HG03108 (cell line): ENCODE measurements at regions not wholly inside any gene's neighbourhood (a gene's known extent, or its start where the extent isn't known, plus 50 kb on each side); places are given as distances from the start of the nearest gene placed in this dataset.

Experiments
- ATAC-seq: cut with Tn5 transposase; IDR thresholded peaks from one replicate; pipeline ENCODE4 v1.9.1; 2021; ENCODE audit warnings: moderate library complexity; ENCODE audit not compliant: unreplicated experiment

DNA sequence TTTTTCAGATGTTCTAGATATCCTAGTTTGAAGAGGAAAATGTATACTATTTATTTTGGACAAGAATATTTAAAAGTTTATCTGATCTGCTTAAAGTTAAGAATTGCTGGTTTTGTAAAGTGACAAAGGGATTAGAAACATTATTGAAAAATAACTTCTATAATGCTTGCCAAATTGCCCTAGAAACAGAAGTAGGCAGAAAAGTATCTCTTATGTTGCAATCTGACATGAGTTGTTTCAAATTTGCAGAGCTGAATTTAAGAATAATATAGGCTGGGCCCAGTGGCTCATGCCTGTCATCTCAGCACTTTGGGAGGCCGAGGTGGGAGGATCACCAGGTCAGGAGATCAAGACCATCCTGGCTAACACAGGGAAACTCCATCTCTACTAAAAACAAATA lies 777.1 kb downstream of the LIG4 start:
- ATAC-seq, result no peak

DNA sequence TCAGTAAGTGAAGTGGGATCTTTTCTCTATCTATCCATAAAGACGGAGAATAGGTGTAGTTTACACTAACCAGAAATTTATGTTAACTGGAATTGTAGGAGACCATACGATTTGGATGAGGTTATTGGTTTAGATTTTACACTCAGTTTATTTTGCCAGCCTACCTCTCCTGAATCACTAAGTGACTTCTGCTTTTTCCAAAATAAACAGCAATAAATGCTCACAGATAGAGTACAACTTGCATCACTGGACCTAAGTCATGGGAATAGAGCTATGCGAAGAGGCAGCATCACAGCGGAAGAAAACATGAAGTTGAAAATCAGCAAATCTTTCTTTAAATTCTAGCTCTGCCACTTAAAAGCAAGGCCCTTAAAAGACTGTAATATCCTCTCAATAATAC lies 781.0 kb downstream of the LIG4 start:
- no peak for ATAC-seq

DNA sequence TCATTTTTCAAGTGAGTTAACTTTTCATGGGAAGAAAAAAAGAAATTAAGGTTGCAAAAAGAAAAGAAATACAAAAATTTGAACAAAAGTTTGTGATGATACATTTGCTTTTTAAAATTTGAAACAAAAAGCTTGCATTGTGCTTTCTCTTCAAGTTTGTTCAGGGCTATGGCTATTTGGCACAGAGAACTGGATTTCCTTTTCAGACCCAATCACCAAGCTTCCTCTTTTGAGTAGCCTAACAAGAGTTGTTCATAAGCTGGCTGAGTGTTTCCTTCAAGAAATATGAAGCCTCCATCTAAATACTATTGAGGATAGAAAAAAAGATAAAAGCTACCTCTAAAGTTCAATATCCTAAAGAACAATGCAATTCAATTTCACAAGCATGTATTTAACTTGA lies 787.8 kb downstream of the LIG4 start:
- no peak for ATAC-seq

DNA sequence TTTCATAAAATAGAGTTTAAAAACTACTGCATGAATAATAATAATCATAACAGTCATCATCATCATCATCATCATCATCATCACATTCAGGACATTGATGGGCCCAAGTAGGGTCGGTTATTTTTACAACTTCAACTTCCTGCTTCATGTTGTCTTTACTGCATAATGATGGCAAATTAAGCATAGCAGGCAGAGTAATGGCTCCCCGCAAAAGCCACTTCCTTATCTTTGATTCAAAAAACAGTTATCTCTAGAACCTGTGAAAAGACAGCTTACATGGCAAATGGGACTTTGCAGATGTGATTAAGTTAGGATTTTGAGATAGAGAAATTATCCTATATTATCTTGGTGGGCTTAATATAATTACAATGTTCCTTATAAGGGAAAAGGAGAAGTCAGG lies 792.9 kb downstream of the LIG4 start:
- no peak for ATAC-seq

DNA sequence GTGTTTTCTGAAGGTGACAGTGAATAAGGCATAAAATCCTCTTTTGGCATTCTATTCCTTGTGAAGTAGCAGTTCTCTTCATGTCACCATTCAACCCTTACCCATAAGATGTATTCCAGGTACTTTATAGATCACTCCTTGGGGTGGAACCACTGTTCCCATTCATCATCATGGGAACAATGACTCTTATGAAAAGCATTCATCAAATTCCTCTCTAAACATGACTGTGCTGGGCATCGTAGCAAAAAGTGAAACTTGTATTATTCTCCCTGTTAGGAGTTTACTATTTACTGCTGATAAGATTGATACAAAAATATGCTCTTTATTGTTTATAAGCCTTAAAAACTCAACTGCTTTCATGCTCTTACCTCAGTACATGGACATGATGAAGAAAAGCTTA lies 793.4 kb downstream of the LIG4 start:
- ATAC-seq, result no peak

DNA sequence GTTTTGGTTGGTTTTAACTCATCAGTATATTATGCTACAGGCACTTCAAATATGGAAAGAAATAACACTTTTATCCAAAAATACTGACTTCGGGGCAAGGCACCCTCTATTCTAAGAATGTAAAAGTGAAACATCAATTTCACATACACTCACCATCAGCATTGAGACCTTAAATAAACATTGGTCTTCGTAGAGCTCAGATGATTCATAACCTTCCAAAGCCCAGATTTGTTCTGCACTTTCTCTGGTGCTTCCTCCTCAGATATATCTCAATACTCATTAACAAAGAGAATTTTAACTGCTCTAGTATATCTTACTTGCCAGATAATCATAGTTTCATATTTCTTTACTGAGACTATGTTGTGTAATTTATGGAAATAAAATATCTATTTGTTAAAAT lies 794.3 kb downstream of the LIG4 start:
- no peak for ATAC-seq

DNA sequence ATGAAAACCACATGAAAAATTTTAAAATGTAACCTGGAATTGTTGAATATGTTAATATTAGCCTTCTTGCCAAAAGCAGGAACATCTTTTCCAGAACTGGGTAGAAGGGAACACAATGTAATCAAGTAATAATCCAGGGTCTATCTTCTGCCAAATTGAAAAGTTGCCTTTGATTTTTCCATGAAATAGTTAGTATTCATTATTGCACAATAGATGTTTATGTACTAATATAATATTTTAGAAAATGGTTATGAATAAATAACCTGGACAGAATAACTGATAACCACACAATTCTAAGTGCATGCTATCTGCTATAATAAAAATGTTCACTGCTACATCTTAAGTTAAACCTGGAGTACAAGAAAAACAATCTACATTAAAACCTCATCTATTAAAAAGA lies 802.3 kb downstream of the LIG4 start:
- ATAC-seq, result no peak

DNA sequence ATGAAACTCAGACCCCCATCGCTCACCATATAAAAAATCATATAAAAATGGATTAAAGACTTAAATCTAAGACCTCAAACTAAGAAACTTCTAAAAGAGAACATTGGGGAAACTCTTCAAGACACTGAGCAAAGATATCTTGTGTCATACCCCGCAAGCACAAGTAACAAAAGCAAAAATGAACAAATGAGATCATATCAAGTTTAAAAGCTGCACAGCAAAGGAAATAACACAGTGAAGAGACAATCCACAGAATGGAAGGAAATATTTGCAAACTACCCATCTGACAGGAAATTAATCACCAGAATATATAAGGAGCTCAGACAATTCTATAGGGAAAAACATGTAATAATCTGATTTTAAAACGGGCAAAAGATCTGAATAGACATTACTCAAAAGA lies 808.3 kb downstream of the LIG4 start:
- no peak for ATAC-seq

DNA sequence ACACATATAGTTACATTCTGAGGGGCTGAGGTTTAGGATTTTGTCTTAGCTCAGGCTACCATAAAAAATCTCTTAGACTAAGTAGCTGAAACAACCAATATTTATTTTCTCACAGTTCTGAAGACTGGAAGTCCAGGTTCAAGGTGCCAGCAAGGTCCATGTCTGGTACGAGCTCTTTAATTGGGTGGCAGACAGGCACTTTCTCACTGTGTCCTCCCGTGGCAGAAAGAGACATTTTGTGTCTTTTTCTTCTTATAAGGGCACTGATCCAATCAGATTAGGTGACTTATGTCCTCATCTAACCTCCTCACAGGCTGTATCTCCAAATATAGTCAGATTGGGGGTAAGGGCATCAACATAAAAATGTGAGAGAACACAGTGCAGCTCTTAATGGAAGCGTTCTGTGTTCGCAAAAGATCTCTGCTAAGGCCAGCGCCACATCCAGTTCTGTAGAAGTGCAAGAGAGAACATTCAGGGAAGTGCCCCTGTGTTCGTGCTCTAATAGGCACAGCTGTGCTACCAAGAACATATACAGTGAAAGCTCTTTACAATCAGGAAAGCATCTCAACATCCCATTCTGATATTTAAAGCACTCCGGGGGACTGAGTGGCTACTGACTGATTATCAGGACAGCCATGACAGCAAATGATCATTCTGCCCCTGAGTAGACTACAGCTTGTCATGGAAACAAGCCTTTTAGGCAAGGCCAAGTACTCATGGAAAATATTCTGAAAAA lies 819.2 kb downstream of the LIG4 start:
- no peak for ATAC-seq

DNA sequence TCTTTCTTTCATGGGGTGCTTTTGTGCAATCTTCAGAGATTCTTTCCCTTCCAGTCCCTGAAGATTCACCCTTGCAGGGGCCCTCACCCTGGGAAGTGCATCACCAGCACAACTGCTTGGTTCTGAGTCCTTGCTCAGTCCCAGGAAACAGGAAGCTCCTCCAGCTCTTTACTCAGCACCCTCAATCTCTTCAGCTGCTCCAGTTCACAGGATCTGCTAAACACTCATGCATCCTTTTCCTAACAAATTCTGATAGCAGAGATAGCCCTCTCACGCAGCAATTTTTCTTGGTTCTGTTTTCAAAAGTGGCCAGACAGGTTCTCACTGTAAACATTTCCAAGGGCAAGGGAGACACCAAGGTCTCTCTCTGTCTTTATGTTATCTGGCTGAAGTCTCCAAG lies 823.1 kb downstream of the LIG4 start:
- ATAC-seq, result no peak

DNA sequence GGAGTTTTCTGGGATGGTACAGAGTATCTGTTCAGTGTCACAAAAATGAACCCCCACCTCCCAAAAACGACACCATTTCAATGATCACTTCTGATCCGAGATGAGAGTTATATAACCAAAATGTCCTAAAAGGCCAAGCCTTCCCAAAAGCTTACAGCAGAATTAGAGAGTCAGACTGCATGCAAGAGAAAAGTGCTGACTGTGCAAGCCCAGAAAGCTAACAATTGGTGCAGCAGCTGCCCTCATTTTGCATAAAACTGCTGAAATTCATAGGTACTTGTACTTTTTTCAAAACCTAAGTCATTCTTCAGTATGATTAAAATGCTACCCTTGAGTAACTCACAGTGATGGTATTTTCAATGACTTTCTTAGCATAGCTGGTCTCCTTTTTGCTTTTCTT lies 819.6 kb upstream of the ARGLU1 start:
- ATAC-seq, result no peak

DNA sequence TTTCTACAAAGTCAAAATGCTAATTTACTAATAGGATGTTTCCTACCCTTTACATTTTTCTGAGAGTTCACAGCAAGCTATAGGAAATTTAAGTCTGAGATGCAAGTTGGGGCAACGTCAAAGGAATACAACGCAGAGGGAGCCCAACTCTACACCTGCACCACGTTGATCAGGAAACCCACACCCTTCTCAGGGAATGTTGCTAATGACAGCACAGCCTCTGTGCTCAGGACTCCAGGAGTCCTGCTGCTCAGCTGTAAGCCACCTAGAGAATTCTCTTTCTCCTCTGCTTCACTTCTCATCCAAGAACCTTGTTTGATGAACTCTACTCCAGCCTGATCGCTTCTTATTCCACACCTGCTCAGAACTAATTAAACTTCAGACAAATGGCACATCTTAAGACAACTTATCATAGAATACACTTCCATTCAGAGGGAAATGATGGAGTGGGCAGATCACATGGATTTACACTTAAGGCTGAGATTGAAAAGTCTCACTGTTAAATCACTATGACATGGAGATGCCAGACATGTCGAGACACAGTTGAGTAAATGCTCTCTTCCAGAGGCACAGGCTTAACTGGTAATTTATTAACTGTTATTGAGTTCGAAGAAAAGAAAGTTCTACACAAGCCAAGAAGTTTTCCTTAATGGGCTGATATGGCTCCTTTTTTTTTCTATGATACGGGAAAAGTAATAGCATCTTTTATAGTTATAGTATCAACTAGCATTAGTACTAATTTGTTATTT lies 811.6 kb upstream of the ARGLU1 start:
- no peak for ATAC-seq

DNA sequence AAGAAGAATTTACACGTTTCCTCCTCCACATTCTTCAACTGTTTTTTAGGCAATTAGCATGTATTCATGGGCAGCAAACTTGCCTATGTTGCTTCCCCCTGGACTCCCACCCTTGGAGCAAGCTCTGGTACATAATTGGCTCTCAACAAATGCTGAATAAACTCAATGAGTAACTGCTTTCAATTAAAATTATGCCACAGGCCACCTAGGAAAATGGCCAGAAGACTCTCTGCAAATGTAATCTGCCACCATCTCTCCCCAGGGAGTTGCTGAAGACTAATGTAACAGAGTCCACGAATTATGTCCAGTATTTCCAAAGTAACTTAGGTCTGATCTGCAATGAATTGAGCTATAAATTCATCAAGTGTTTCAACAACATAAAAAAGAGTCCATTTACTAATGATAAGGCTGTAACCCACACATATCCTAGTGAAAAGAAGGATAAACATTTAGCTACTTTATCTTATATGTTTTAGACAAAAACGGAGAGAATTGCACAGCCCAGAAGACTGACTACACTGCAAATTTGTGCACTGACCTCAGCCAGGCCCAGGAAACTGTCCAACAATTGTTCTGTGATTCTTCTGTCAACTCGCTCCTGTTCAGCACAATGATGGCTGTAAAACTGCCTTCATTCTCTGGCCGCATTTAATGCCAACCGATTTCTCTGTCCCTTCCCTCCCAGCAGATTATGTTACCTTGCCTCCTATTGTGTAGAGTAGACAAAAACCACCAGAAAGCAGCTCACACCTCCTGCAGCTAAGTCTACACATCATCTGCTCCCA lies 808.6 kb upstream of the ARGLU1 start:
- ATAC-seq, result no peak

DNA sequence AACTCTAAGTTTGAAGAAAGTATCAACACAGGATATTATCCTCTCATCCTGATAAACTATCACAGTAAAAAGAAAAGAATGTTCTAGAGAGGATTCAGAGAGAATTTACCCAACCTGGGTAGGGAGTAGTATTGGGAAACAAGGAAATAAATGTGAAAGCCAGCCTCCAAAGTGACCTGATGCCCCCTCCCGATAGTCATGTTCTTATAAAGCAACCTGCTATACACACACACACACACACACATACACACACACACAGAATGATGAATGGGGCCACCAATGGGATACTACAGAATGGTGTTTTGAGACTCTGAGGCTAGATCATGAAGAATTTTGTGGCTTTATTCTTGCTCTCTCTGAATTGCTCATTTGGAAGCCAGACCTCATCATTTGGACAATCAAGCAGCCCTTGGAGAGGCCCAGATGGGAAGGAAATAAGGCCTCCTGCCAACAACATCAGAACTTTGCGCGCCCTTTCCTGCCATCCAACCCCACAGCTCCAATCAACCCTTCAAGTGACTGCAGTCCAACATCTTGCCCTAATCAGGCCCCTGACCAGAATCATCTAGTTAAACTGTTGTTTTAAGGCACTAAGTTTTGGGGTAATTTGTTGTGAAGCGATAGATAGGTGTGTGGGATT lies 807.9 kb upstream of the ARGLU1 start:
- ATAC-seq, result no peak

DNA sequence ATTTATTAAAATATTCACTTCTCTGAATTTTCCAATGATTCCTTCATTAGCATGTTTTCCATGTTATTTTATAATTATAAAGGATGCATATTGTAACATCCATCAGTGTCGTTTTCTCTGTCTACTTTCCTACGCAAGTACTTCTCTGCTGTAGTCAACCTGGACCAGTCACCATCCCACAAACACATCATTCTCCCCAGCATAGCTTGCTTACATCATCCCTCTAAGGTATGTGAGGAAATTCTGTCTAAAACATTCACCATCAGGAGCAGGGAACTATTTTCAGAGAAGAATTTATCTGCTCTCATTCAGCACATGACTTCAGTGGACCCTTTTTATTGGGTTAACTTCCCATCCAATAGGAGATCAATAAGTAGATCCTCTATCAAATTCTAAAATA lies 806.1 kb upstream of the ARGLU1 start:
- no peak for ATAC-seq

DNA sequence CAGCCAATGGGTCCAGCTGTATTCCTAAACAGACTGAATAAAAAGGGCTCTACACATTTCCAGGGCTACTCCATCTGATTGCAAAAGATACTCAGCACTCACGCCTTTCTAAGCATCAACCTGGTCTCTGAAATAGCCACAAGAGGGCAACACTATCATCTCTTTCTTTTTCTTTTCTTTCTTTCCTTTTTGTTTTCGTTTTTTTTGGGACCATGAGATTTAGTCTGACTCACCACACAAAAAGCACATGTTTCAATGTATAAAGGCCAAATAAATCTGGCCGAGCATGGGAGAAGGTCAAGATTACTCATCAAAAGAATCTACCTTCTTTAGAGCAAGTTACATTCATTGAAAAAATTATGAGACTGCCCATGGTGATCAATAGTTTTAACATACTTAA lies 805.6 kb upstream of the ARGLU1 start:
- no peak for ATAC-seq

DNA sequence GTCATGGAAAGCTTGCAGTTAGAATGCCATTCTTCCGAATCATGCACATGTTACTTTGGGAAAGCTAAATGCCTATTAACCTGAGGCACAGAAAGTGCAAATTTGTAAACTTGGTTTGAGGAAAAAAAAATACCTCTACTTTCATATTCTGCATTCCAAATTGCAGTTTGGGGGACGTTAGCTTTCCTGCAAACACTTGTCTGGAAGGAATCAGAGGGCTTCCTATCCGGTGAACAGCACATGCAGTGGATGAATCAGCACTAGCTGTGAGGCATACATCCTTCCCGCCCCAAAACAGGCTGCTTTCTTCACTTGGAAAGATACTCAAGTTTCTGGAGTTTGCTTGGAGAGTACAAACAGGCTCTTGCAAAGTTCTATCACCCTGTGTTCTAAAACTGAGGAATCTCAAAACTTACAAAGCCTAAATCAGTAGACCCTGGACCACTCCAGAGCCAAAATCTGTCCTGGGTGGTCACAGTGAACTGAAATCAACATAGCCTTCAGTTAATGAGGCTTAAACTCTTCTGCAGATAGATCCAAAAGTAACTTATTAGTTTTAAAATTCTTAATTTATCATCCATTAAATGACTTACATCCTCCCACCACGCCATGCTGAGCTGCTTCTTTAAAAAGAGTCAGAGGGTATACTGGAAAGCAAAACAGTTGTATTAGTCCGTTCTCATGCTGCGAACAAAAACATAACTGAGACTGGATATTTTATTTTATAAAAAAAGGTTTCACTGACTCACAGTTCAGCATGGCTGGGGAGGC lies 802.3 kb upstream of the ARGLU1 start:
- no peak for ATAC-seq

DNA sequence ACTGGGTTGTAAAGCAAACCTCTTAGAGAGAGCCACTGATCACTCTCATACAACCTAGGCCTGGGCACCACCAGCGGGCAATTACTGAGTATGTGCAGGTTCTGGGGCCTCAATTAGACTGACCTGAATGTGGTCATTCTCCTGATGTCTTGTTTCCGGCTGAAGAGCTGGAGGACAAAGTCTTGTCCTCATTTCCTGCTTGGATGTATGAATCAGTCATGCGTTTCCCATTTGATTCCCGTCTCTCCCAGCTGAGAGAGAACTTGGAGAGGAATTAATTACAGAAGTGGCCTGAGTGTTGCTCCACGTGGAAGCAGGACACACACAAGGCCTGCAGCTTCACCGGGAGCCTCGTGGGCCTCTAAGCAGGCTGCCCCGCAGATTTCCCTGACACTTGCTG lies 799.3 kb upstream of the ARGLU1 start:
- no peak for ATAC-seq

DNA sequence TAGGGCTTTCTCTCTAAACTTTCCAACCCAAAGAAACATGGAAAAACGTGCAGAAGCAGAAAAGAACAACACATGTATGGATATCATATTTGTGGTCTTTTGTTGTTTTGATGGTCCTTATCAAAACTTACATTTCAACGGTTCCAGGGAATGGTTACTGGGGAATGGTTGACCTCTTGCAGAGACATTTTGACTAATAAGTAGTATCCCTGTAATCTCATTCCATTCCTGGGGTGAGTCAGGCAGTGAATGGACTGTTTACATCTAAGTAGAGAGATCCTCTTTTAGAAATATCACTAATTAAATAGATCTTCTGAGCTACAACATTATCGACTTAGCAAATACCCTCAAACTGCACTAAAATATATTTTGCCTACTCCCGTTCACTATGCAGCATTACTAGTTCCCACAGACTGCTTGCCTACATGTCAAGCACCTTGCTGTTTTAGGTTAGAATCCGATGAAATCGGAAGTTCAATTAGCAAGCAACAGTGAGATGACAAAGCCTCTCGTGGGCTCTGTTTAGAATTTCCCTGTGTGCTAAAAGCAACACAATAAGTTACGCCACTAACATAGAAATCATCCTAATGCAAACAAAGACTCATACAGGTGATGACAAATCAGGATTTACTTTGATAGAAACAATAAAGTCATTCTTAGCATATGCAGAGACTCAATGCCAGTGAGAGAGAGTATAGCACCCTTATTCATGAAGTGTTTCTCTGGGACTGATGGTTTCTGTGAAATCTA lies 797.7 kb upstream of the ARGLU1 start:
- ATAC-seq, result no peak

DNA sequence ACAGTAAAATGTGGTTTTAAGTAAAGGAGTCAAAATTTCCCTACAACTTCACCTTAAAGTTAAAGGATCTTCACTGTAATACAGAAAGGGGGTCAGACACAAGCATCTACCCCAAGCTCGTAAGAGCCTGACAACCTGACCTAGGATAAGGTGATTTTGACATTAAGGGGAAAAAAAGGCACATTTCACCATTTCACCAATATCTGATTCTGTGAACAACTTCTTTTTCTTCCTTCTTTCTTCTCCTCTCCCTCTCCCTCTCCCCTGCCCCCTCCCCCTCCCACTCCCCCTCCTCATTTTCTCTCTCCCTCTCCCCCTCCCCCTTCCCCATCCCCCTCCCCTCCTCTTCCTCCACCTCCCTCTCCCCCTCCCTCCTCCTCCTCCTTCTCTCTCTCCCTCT lies 796.7 kb upstream of the ARGLU1 start:
- no peak for ATAC-seq
